ENCODE measurements at regions not wholly inside any gene's neighbourhood (a gene's known extent, or its start where the extent isn't known, plus 50 kb on each side); places are given as distances from the start of the nearest gene placed in this dataset.
"Not testable (repeated sequence)": the region's sequence is repeated elsewhere in the genome, so short reads cannot be mapped to it uniquely, and the experiment has no call there.

- DNase-seq, result no peak
Observed at GRCh38 chr2:128585706-128586105, 267.0 kb upstream of the HS6ST1 start.

GRCh38 chr2:128589681-128590080 is 271.0 kb upstream of the HS6ST1 start:
- DNase-seq, result no peak

GRCh38 chr2:128590309-128591021 is 271.8 kb upstream of the HS6ST1 start:
- no peak for DNase-seq

- DNase-seq, result no peak
Observed at GRCh38 chr2:128591022-128591860, 272.6 kb upstream of the HS6ST1 start.

GRCh38 chr2:128591861-128592822 is 273.5 kb upstream of the HS6ST1 start:
- DNase-seq, result no peak

- no peak for DNase-seq
Observed at GRCh38 chr2:128593518-128593878, 274.8 kb upstream of the HS6ST1 start.

GRCh38 chr2:128593879-128594650 is 275.4 kb upstream of the HS6ST1 start:
- DNase-seq, result no peak

GRCh38 chr2:128594651-128594910 is 275.9 kb upstream of the HS6ST1 start:
- DNase-seq, result no peak

- DNase-seq, result no peak
Observed at GRCh38 chr2:128594953-128595677, 276.4 kb upstream of the HS6ST1 start.

GRCh38 chr2:128595763-128596395 is 277.2 kb upstream of the HS6ST1 start:
- no peak for DNase-seq

- no peak for DNase-seq
Observed at GRCh38 chr2:128596396-128597120, 277.9 kb upstream of the HS6ST1 start.

GRCh38 chr2:128597121-128597762 is 278.6 kb upstream of the HS6ST1 start:
- no peak for DNase-seq

GRCh38 chr2:128598260-128598659 is 279.6 kb upstream of the HS6ST1 start:
- DNase-seq, result not testable (repeated sequence)

- DNase-seq, result no peak
Observed at GRCh38 chr2:128598862-128599441, 280.3 kb upstream of the HS6ST1 start.

GRCh38 chr2:128599700-128600099 is 281.0 kb upstream of the HS6ST1 start:
- DNase-seq, result no peak

GRCh38 chr2:128600581-128601297 is 282.1 kb upstream of the HS6ST1 start:
- no peak for DNase-seq

GRCh38 chr2:128601298-128602037 is 282.8 kb upstream of the HS6ST1 start:
- no peak for DNase-seq

- no peak for DNase-seq
Observed at GRCh38 chr2:128602038-128602698, 283.5 kb upstream of the HS6ST1 start.
